HepG2 (cell line): ENCODE measurements at regions not wholly inside any gene's neighbourhood (a gene's known extent, or its start where the extent isn't known, plus 50 kb on each side); places are given as distances from the start of the nearest gene placed in this dataset.

Experiments used
- ATAC-seq: fragments of 200-7000 bp; cut with Tn5 transposase; 3 replicates; pipeline ENCODE4 v1.9.1; 2020; ENCODE audit warnings: mild to moderate bottlenecking, moderate library complexity
- BruUV-seq: library from RNA; stranded (reverse); fragments of 400-500 nt; replicated peaks from 2 replicates; lab custom pipeline; 2021; lab: Mats Ljungman, UMichigan
- CTCF ChIA-PET: fragments of 300-600 bp; formaldehyde crosslinking; extraction: SDS; loops from one replicate; lab custom pipeline; 2021; ENCODE audit warnings: low total read pairs, inconsistent platforms, low intra/inter-chr PET ratio; lab: Yijun Ruan, JAX
- POLR2A ChIA-PET: fragments of 350-600 bp; sonication (Branson Sonifier 250); formaldehyde crosslinking; loops from one replicate; lab custom pipeline; 2020; ENCODE audit warnings: antibody characterized with exemption, inconsistent platforms; lab: Yijun Ruan, JAX
- DNase-seq: peaks from one replicate; pipeline ENCODE4 v3.0.0-alpha.2; 2015; ENCODE audit warnings: low spot score
- FAIRE-seq: peaks from 3 replicates; lab custom pipeline; 2011; peaks lifted over from hg19 to GRCh38; lab: Jason Lieb, UNC
- H2AFZ ChIP-seq: one replicate; pipeline ENCODE4 v1.6.1; 2011; ENCODE audit warnings: low read length, inconsistent platforms
- H3K27ac ChIP-seq: fragments of 300-600 bp; 3 replicates; pipeline ENCODE4 v1.8.0; 2011; ENCODE audit warnings: mixed run types, mild to moderate bottlenecking, mixed read lengths, low read length, inconsistent platforms; ENCODE audit not compliant: insufficient read depth; ENCODE audit errors: extremely low read length
- H3K27me3 ChIP-seq, 2 experiments: fragments of 200-600 bp in 1 of 2; 2 replicates in 1 of 2; 3 replicates in 1 of 2; pipeline versions ENCODE4 v1.6.0 to v1.8.0; 2011; ENCODE audit warnings: low read length in 2 of 2, mild to moderate bottlenecking in 2 of 2, moderate library complexity in 2 of 2, inconsistent platforms in 1 of 2; ENCODE audit not compliant: insufficient read depth in 2 of 2, control insufficient read depth in 1 of 2
- H3K36me3 ChIP-seq, 2 experiments: fragments of 200-600 bp in 1 of 2; replicated peaks in 1 of 2; 2 replicates in 1 of 2; 3 replicates in 1 of 2; pipeline versions ENCODE4 v1.5.1 to v1.8.0; 2011; ENCODE audit warnings: low read length in 2 of 2, inconsistent platforms in 1 of 2; ENCODE audit not compliant: insufficient read depth in 2 of 2, control insufficient read depth in 1 of 2
- H3K4me1 ChIP-seq: 2 replicates; pipeline ENCODE4 v1.5.1; 2012; ENCODE audit warnings: low read length, inconsistent platforms; ENCODE audit not compliant: insufficient read depth
- H3K4me2 ChIP-seq: 2 replicates; pipeline ENCODE4 v1.6.0; 2011; ENCODE audit warnings: low read depth, low read length, inconsistent platforms
- H3K4me3 ChIP-seq, 3 experiments: fragments of 200-600 bp in 1 of 3; sonication (generic), shearing (Covaris generic) in 1 of 3; replicated peaks in 1 of 3; 2 replicates each; pipeline ENCODE4 v1.5.1; 2011 to 2016; ENCODE audit warnings: low read length in 3 of 3, inconsistent platforms in 2 of 3, low read depth in 2 of 3, mild to moderate bottlenecking in 2 of 3, control low read depth in 1 of 3, mixed read lengths in 1 of 3; ENCODE audit not compliant: insufficient read depth in 1 of 3
- H3K79me2 ChIP-seq: one replicate; pipeline ENCODE4 v1.6.1; 2011; ENCODE audit warnings: low read length, inconsistent platforms; ENCODE audit not compliant: insufficient read depth
- H3K9ac ChIP-seq: 2 replicates; pipeline ENCODE4 v1.6.0; 2011; ENCODE audit warnings: mild to moderate bottlenecking, low read depth, low read length, inconsistent platforms; ENCODE audit not compliant: insufficient read depth
- H3K9me3 ChIP-seq: 2 replicates; pipeline ENCODE4 v1.5.1; 2012; ENCODE audit warnings: mild to moderate bottlenecking, low read length
- H4K20me1 ChIP-seq: 2 replicates; pipeline ENCODE4 v1.6.0; 2011; ENCODE audit warnings: inconsistent platforms, mild to moderate bottlenecking, low read length, moderate library complexity; ENCODE audit not compliant: insufficient read depth
- HNRNPK ChIP-seq: fragments of 200-400 bp; formaldehyde crosslinking; IDR thresholded peaks from 2 replicates; pipeline ENCODE4 v1.6.1; 2018; ENCODE audit warnings: low read length, low read depth, moderate library complexity, mild to moderate bottlenecking; ENCODE audit not compliant: poor library complexity, severe bottlenecking
- HOXA3 ChIP-seq: sonication (generic); formaldehyde crosslinking; IDR thresholded peaks from 2 replicates; pipeline ENCODE4 v1.5.0; 2020; ENCODE audit warnings: missing genetic modification reagents
- KLF6 ChIP-seq: IDR thresholded peaks from 2 replicates; pipeline ENCODE4 v1.8.0; 2016; ENCODE audit warnings: missing biosample characterization, missing genetic modification reagents
- TARDBP ChIP-seq: sonication (generic); formaldehyde crosslinking; IDR thresholded peaks from 2 replicates; pipeline ENCODE4 v1.8.0; 2022; ENCODE audit warnings: mild to moderate bottlenecking, missing genetic modification reagents
- TFDP1 ChIP-seq: IDR thresholded peaks from 2 replicates; pipeline ENCODE4 v1.6.1; 2016; ENCODE audit warnings: missing compliant biosample characterization, missing genetic modification reagents, borderline replicate concordance
- ZBTB20 ChIP-seq: sonication (generic); formaldehyde crosslinking; IDR thresholded peaks from 2 replicates; pipeline ENCODE4 v1.8.1; 2023; ENCODE audit warnings: missing genetic modification reagents, low read depth, mild to moderate bottlenecking, borderline replicate concordance
- ZNF17 ChIP-seq: sonication (generic); formaldehyde crosslinking; IDR thresholded peaks from 2 replicates; pipeline ENCODE4 v1.5.0; 2020; ENCODE audit warnings: mild to moderate bottlenecking, missing genetic modification reagents
- ZNF18 ChIP-seq: sonication (generic); formaldehyde crosslinking; IDR thresholded peaks from 2 replicates; pipeline ENCODE4 v1.8.0; 2022; ENCODE audit warnings: mild to moderate bottlenecking, missing genetic modification reagents; ENCODE audit not compliant: insufficient replicate concordance
- ZNF431 ChIP-seq: sonication (generic); formaldehyde crosslinking; IDR thresholded peaks from 2 replicates; pipeline ENCODE4 v1.9.0; 2022; ENCODE audit warnings: missing genetic modification reagents, low read depth, mild to moderate bottlenecking, borderline replicate concordance
- ZNF496 ChIP-seq: sonication (generic); formaldehyde crosslinking; IDR thresholded peaks from 2 replicates; pipeline ENCODE4 v1.8.1; 2023; ENCODE audit warnings: mild to moderate bottlenecking, moderate library complexity, missing genetic modification reagents; ENCODE audit not compliant: insufficient replicate concordance
- ZNF616 ChIP-seq: sonication (generic); formaldehyde crosslinking; IDR thresholded peaks from 2 replicates; pipeline ENCODE4 v1.5.0; 2020; ENCODE audit warnings: low read depth, mild to moderate bottlenecking, missing genetic modification reagents
- ZNF652 ChIP-seq: IDR thresholded peaks from 2 replicates; pipeline ENCODE4 v1.6.1; 2016; ENCODE audit warnings: low read depth, borderline replicate concordance
- WGBS: methylation state at CpG from one replicate; pipeline ENCODE4 v1.1.6; 2017; ENCODE audit warnings: low lambda C conversion rate; 5-methylcytosine and 5-hydroxymethylcytosine counted together
- in situ Hi-C: cut with HindIII; loops from 2 replicates; pipeline ENCODE4 v1.10.0; 2017; ENCODE audit warnings: low pct_unique_long_range_greater_than_20kb; ENCODE audit not compliant: extremely low pct_ligation_motif_present
- intact Hi-C: fragments of 100-400 bp; cut with micrococcal nuclease; formaldehyde crosslinking; loops from one replicate; pipeline ENCODE4 v1.10.0; 2022; ENCODE audit not compliant: unreplicated experiment

GRCh38 chr6:168198302-168199180 lies 119.5 kb upstream of the FRMD1 start:
- ChIA-PET CTCF (no interaction called here), POLR2A (interaction anchor here (3.4 kb wide), 1 partner anchor 103 kb away, joined by 11 read pairs; no protein-coding TSS in a partner anchor)
- Histone ChIP-seq H3K27me3 (peaks cover 0 to 2% of the 10 kb centered on the region in 2 experiments; a peak in 1 of 5 replicates), H3K79me2 (no peaks in the 10 kb centered on the region), H2AFZ (no peak overlapping the region), H3K9ac (no peak overlapping the region), H3K9me3 (no peaks in the 10 kb centered on the region), H3K4me1 (peaks cover 87% of the 10 kb centered on the region), H3K4me2 (no peak overlapping the region), H4K20me1 (no peaks in the 10 kb centered on the region), H3K27ac (no peak overlapping the region)
- no peak for ATAC-seq
- no peak for DNase-seq
- 81% methylated on average over 20 of the region's 21 CpGs for whole genome bisulfite sequencing
- in situ Hi-C loops: no loop called here
- intact Hi-C loops: no loop called here
- no peak for TF ChIP-seq KLF6
- no peak for TF ChIP-seq TARDBP
- TF ChIP-seq ZNF616: no peak
- TF ChIP-seq HNRNPK: no peak
- no peak for TF ChIP-seq ZNF431 (CRISPR knock-in tag)
- no peak for TF ChIP-seq ZNF17 (CRISPR knock-in tag)
- no peak for TF ChIP-seq HOXA3 (CRISPR knock-in tag)
- no peak for TF ChIP-seq ZNF18
- TF ChIP-seq TFDP1 (CRISPR knock-in tag): no peak
- TF ChIP-seq ZNF652 (CRISPR knock-in tag): no peak
- TF ChIP-seq ZBTB20 (CRISPR knock-in tag): no peak
- TF ChIP-seq ZNF496 (CRISPR knock-in tag): no peak
- TF ChIP-seq, all 625 proteins: peak for 0
- H3K4me3 ChIP-seq: no peak overlapping the region
- FAIRE-seq: no peak
- H3K36me3 ChIP-seq: no peaks in the 10 kb centered on the region
- BruUV-seq: no TSS peak
